ENCODE measurements at regions not wholly inside any gene's neighbourhood (a gene's known extent, or its start where the extent isn't known, plus 50 kb on each side); places are given as distances from the start of the nearest gene placed in this dataset.
"Not testable (repeated sequence)": the region's sequence is repeated elsewhere in the genome, so short reads cannot be mapped to it uniquely, and the experiment has no call there.

DNA sequence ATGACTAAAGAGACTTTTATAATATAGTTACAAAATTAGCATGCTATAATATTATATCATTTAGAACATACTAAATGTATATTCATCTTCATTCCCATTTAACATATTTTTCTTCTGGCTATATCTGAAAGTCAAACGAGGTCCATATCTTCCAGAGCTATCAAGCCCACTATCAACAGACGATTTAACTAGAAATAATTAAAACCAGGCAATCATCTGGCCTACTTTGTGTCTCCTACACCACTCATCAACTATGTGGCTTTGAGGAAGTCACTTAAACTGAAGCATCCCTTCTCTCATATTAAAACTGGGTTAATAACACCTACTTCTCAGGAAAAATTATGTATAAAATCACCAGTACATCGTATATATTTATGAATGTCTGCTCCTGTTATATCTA lies 1330.5 kb upstream of the PABPC4L start:
- no peaks in the 10 kb centered on the region for H3K36me3 Mint-ChIP-seq (ENCODE audit: low read depth)
- H3K9me3 Mint-ChIP-seq, result peaks cover 13% of the 10 kb centered on the region
- no peak overlapping the region for H3K27ac Mint-ChIP-seq
- no peaks in the 10 kb centered on the region for H3K4me1 Mint-ChIP-seq (ENCODE audit: low read depth)
- no peaks in the 10 kb centered on the region for H3K27me3 Mint-ChIP-seq (ENCODE audit: low read depth)
- no peak for DNase-seq (ENCODE audit: low spot score)
- intact Hi-C loops (cut with micrococcal nuclease), result no loop called here
- H3K4me3 Mint-ChIP-seq (ENCODE audit: low read depth), result no peak overlapping the region

DNA sequence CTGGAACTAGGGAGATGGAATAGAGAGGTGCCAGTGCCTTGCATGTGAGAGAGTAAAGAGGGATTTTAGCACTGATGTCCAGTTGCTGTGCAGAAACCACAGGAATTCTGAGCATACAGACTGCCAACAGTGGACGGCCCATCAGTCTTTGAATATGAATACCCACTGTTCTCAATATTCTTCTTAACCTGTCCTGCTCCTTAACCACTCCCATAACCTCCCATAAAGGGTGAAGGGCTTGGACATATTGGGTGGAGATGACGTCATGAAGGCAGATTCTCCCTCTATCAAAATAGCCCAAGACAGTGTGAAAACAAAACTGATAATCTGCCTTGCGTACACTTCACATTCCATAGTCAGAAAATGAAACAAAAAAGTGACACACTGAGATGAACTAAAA lies 1313.7 kb upstream of the PABPC4L start:
- H3K4me3 Mint-ChIP-seq (ENCODE audit: low read depth), result no peak overlapping the region

DNA sequence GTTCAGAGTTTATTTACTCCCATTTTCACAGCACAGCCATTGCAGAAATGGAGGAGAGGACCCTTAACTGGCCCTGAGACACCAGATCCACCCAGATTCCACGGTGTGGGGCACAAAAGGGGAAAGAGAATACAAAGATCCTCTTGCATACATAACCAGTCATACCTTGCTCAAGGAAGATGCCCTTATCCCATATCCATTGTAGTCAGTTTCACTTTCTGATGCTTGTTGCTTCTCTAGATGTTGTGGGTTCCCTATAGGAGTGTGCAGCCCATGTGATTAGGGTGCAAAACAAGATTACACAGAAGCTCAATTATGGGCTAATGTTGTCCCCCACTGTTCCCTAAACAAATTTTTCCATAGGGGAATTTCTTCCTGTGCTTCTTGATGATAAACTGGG lies 1309.0 kb upstream of the PABPC4L start:
- no peaks in the 10 kb centered on the region for H3K4me1 Mint-ChIP-seq (ENCODE audit: low read depth)
- no peaks in the 10 kb centered on the region for H3K27me3 Mint-ChIP-seq (ENCODE audit: low read depth)
- H3K27ac Mint-ChIP-seq, result no peak overlapping the region
- no peaks in the 10 kb centered on the region for H3K36me3 Mint-ChIP-seq (ENCODE audit: low read depth)
- peaks cover 5% of the 10 kb centered on the region for H3K9me3 Mint-ChIP-seq
- no peak for DNase-seq (ENCODE audit: low spot score)
- no peak overlapping the region for H3K4me3 Mint-ChIP-seq (ENCODE audit: low read depth)
- intact Hi-C loops (cut with micrococcal nuclease), result no loop called here

More for the DNA sequence above, 1313.7 kb upstream of the PABPC4L start:
- Mint-ChIP-seq H3K9me3 (peaks cover 12% of the 10 kb centered on the region), H3K4me1 (ENCODE audit: low read depth) (no peaks in the 10 kb centered on the region), H3K36me3 (ENCODE audit: low read depth) (no peaks in the 10 kb centered on the region), H3K27ac (no peak overlapping the region), H3K27me3 (ENCODE audit: low read depth) (no peaks in the 10 kb centered on the region)
- DNase-seq (ENCODE audit: low spot score), result no peak
- intact Hi-C loops (cut with micrococcal nuclease), result no loop called here

DNA sequence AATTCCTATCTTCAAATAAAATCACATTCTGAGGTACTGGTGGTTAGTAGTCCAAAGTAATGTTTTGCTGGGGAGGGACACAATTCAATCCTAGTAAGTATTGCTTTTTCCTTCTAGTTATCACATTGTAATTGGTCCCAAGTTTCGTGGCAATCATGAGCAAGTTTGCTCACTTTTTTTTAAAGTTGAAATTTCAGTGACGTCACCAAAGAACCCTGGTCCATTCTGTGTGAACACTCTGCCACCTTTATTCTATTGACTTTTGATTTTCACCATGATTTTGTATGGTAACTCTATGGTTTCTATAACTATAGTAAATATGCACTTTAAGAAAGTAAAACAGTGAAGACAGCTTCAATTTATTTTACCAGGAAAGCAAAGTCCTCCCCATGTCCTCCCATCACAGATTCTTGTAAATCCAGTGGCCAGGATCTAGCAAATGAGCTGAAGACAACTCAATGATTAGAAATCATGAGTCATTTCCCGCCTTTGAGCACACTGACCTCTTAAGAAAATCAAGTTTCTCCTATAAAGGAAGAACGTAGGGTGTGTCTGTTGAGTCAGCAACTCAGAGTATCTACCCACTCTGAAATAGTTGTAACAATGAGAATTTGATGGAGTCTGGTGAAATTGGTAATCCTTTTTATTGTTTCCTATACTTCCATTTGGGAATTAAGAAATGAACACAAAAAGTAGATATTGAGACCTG lies 1306.6 kb upstream of the PABPC4L start:
- Mint-ChIP-seq H3K4me3 (ENCODE audit: low read depth) (no peak overlapping the region), H3K36me3 (ENCODE audit: low read depth) (no peaks in the 10 kb centered on the region)
- intact Hi-C loops (cut with micrococcal nuclease), result no loop called here

DNA sequence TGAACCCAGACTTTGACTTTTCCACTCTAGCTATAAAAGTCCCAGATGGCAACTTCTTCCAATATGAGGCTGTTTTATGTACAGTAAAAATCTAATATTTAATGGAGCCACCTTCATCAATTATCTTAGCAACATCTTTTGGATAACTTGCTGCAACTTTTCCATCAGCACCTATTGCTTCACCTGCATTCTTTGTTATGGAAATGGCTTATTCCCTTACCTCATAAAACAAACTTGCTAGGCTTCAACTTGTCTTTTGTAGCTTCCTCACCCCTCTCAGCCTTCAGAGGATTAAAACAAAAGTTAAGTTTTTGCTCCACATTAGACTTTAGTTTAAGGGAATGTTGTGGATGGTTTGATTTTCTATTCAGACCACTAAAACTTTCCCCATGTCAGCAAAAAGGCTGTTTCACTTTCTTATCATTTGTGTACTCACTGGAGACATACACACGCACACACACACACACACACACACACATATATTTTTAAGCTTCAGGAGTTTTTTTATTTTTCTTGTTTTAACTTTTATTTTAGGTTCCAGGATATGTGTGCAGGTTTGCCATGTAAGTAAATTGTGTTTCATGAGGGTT lies 1296.1 kb upstream of the PABPC4L start:
- Mint-ChIP-seq H3K36me3 (ENCODE audit: low read depth) (no peaks in the 10 kb centered on the region), H3K27me3 (ENCODE audit: low read depth) (no peaks in the 10 kb centered on the region), H3K27ac (no peak overlapping the region), H3K4me3 (ENCODE audit: low read depth) (no peak overlapping the region), H3K4me1 (ENCODE audit: low read depth) (no peaks in the 10 kb centered on the region), H3K9me3 (peaks cover 13% of the 10 kb centered on the region)
- intact Hi-C loops (cut with micrococcal nuclease), result no loop called here
- no peak for DNase-seq (ENCODE audit: low spot score)

More for the DNA sequence above, 1306.6 kb upstream of the PABPC4L start:
- DNase-seq (ENCODE audit: low spot score), result no peak
- Mint-ChIP-seq H3K27me3 (ENCODE audit: low read depth) (no peaks in the 10 kb centered on the region), H3K27ac (no peak overlapping the region), H3K9me3 (peaks cover 5% of the 10 kb centered on the region), H3K4me1 (ENCODE audit: low read depth) (no peaks in the 10 kb centered on the region)

DNA sequence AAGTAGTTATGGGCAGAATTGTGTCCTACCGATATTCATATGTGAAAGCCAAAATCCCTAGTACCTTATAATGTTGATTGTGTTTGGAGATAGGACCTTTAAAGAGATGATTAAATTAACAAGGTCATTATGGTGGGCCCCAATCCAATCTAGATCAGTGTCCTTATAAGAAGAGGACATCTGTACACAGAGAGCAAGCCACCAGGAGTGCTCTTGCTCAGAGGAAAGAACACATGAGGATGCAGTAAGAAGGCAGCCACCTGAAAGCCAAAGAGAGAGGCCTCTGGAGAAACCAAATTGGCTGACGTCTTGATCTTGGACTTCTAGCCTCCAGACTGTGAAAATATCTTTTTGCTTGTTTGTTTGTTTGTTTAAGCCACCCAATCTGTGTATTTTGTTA lies 1290.8 kb upstream of the PABPC4L start:
- no peak overlapping the region for H3K27ac Mint-ChIP-seq
- H3K36me3 Mint-ChIP-seq (ENCODE audit: low read depth), result no peaks in the 10 kb centered on the region
- H3K27me3 Mint-ChIP-seq (ENCODE audit: low read depth), result no peaks in the 10 kb centered on the region
- no peaks in the 10 kb centered on the region for H3K4me1 Mint-ChIP-seq (ENCODE audit: low read depth)
- no peak overlapping the region for H3K4me3 Mint-ChIP-seq (ENCODE audit: low read depth)
- no peak for DNase-seq (ENCODE audit: low spot score)
- intact Hi-C loops (cut with micrococcal nuclease), result no loop called here
- H3K9me3 Mint-ChIP-seq, result peaks cover 13% of the 10 kb centered on the region

DNA sequence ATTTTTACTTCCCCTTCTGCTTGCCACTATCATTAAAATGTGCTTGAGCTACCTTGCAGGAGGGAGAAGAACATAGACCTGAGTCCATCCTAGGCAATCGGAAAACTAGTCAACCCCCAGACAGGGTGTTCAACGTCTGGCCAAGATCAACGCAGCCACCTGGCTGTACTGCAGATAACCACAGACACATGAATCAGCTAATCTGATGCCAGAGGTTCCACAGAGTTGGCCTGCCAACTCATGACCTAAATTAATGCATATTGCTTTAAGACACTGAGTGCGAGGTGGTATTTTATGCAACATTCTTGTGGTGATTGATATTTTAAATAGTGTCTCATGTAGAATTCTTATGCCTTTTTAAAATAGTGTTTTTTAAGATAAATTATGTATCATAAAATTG lies 1283.8 kb upstream of the PABPC4L start:
- Mint-ChIP-seq H3K36me3 (ENCODE audit: low read depth) (no peaks in the 10 kb centered on the region), H3K4me3 (ENCODE audit: low read depth) (no peak overlapping the region), H3K27ac (no peak overlapping the region), H3K4me1 (ENCODE audit: low read depth) (no peaks in the 10 kb centered on the region), H3K9me3 (peaks cover 13% of the 10 kb centered on the region), H3K27me3 (ENCODE audit: low read depth) (no peaks in the 10 kb centered on the region)
- DNase-seq (ENCODE audit: low spot score), result no peak
- intact Hi-C loops (cut with micrococcal nuclease), result no loop called here

DNA sequence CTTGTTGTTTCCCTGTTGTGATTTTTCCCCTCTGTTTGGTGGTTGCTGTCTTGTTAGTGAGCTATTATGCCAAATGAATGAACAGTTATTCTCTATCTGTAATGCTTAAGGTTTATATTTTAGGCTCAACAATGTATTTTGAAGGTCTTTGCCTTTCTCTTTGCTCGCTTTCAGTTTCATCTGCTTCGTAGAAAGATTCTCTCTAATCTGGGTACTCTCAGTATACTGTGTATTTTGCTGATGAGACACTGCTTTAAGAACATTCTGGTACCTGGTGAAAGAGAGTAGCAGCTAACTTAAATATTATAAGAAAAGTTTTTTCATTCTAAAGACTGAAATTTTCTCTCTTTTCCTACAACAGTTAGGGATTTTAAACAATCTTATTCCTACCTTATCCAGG lies 1274.7 kb upstream of the PABPC4L start:
- no peaks in the 10 kb centered on the region for H3K36me3 Mint-ChIP-seq (ENCODE audit: low read depth)
- intact Hi-C loops (cut with micrococcal nuclease), result no loop called here
- no peak overlapping the region for H3K4me3 Mint-ChIP-seq (ENCODE audit: low read depth)
- H3K27me3 Mint-ChIP-seq (ENCODE audit: low read depth), result no peaks in the 10 kb centered on the region
- no peak for DNase-seq (ENCODE audit: low spot score)
- no peaks in the 10 kb centered on the region for H3K4me1 Mint-ChIP-seq (ENCODE audit: low read depth)
- H3K27ac Mint-ChIP-seq, result no peak overlapping the region
- H3K9me3 Mint-ChIP-seq, result peaks cover 19% of the 10 kb centered on the region

DNA sequence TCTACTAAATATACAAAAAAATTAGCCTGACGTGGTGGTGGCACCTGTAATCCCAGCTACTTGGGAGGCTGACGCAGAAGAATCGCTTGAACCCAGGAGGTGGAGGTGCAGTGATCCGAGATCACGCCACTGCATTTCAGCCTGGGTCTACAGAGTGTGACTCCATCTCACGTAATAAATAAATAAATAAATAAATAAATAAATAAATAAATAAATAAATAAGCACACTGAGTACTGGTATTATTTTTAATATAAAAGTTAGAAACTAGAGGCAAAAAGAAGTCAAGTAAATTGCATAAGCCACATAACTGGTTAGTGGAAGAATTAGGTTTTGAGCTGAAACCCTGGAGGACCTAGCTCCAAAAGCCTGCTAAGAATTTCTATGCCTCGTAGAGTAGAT lies 1262.7 kb upstream of the PABPC4L start:
- Mint-ChIP-seq H3K27me3 (ENCODE audit: low read depth) (no peaks in the 10 kb centered on the region), H3K4me3 (ENCODE audit: low read depth) (no peak overlapping the region), H3K36me3 (ENCODE audit: low read depth) (no peaks in the 10 kb centered on the region), H3K27ac (no peak overlapping the region), H3K9me3 (peaks cover 31% of the 10 kb centered on the region), H3K4me1 (ENCODE audit: low read depth) (no peaks in the 10 kb centered on the region)
- intact Hi-C loops (cut with micrococcal nuclease), result no loop called here
- no peak for DNase-seq (ENCODE audit: low spot score)

DNA sequence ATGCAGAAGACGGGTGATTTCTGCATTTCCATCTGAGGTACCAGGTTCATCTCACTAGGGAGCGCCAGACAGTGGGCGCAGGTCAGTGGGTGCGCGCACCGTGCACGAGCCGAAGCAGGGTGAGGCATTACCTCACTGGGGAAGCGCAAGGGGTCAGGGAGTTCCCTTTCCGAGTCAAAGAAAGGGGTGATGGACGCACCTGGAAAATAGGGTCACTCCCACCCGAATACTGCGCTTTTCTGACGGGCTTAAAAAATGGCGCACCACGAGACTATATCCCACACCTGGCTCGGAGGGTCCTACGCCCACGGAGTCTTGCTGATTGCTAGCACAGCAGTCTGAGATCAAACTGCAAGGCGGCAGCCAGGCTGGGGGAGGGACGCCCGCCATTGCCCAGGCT lies 1246.0 kb upstream of the PABPC4L start:
- H3K9me3 Mint-ChIP-seq; H3K4me1 Mint-ChIP-seq (ENCODE audit: low read depth); H3K4me3 Mint-ChIP-seq (ENCODE audit: low read depth); H3K27me3 Mint-ChIP-seq (ENCODE audit: low read depth); H3K36me3 Mint-ChIP-seq (ENCODE audit: low read depth); H3K27ac Mint-ChIP-seq; intact Hi-C loops (cut with micrococcal nuclease); DNase-seq (ENCODE audit: low spot score): not testable (repeated sequence)

DNA sequence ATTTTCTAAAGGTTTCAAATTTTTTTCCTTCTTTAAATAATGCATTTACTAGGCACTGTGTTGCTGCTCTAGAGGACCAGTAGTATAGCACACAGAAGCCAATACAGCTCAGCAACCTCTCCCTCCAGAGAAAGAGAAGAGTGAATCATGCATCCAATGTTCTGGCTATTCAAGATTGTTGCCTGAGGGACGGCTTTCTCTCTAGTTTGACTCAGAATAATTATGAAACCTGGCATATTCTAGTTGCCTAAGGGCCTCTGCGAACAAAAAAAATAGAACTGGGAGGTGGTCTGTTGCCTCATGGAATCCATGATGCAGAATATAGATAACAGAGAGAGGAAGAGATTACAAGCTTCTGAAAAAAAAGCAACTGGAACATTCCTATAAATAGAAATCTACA lies 1233.3 kb upstream of the PABPC4L start:
- Mint-ChIP-seq H3K4me1 (ENCODE audit: low read depth) (no peaks in the 10 kb centered on the region), H3K27me3 (ENCODE audit: low read depth) (no peaks in the 10 kb centered on the region)
- intact Hi-C loops (cut with micrococcal nuclease), result no loop called here

DNA sequence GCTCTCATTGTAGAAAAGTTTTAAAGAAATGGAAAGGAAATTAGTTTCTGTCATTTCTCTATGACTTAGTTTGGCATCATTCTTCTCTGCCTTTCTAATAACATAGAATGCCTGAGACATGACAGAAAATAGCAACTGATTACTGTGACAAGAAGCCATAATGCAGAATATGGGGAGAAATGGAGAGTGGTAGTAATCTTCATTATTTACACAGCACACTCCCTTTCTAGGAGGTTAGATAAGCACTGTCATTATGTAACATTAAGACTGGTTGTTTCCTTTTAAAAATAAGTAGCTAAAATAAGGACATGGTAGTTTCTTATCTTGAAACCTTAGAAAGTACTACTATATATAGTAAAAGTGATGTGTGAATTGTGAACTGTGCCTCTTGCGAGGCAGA lies 1227.9 kb upstream of the PABPC4L start:
- H3K4me1 Mint-ChIP-seq (ENCODE audit: low read depth), result no peaks in the 10 kb centered on the region
- no peaks in the 10 kb centered on the region for H3K36me3 Mint-ChIP-seq (ENCODE audit: low read depth)
- DNase-seq (ENCODE audit: low spot score), result no peak
- no peak overlapping the region for H3K27ac Mint-ChIP-seq
- intact Hi-C loops (cut with micrococcal nuclease), result no loop called here
- no peak overlapping the region for H3K4me3 Mint-ChIP-seq (ENCODE audit: low read depth)
- H3K27me3 Mint-ChIP-seq (ENCODE audit: low read depth), result no peaks in the 10 kb centered on the region
- H3K9me3 Mint-ChIP-seq, result peaks cover 4% of the 10 kb centered on the region

More for the DNA sequence above, 1233.3 kb upstream of the PABPC4L start:
- DNase-seq (ENCODE audit: low spot score), result no peak
- Mint-ChIP-seq H3K36me3 (ENCODE audit: low read depth) (no peaks in the 10 kb centered on the region), H3K9me3 (peaks cover 24% of the 10 kb centered on the region), H3K27ac (no peak overlapping the region), H3K4me3 (ENCODE audit: low read depth) (no peak overlapping the region)

DNA sequence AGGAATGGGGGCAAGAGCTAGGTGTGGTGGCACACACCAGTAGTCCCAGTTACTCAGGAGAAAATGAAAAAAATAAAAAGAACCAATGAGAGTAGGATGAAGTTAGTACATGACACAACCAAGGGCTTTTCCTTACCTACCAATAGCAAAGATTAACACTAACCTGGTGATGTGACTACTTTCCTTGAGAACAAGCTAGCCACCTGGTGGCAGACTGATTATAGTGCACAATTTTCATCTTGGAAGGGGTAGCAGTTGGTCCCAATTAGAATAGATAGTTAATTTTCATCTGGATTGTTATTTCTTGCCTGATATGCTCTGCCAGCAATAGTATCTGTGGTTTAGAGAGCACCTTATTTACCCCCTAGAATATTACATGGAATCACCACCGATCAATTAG lies 1216.8 kb upstream of the PABPC4L start:
- peaks cover 7% of the 10 kb centered on the region for H3K9me3 Mint-ChIP-seq
- H3K27ac Mint-ChIP-seq, result no peak overlapping the region
- no peaks in the 10 kb centered on the region for H3K27me3 Mint-ChIP-seq (ENCODE audit: low read depth)
- intact Hi-C loops (cut with micrococcal nuclease), result no loop called here
- H3K4me3 Mint-ChIP-seq (ENCODE audit: low read depth), result no peak overlapping the region
- no peak for DNase-seq (ENCODE audit: low spot score)
- H3K4me1 Mint-ChIP-seq (ENCODE audit: low read depth), result no peaks in the 10 kb centered on the region
- H3K36me3 Mint-ChIP-seq (ENCODE audit: low read depth), result no peaks in the 10 kb centered on the region
